Stomach (tissue), 8 donors: ENCODE measurements at regions not wholly inside any gene's neighbourhood (a gene's known extent, or its start where the extent isn't known, plus 50 kb on each side); places are given as distances from the start of the nearest gene placed in this dataset.
A peak's percentile ranks its signal among the peaks of the same experiment; 100 is the strongest.
"Not testable (repeated sequence)": the region's sequence is repeated elsewhere in the genome, so short reads cannot be mapped to it uniquely, and the experiment has no call there.

Experiments used
- DNase-seq, 2 donors: peaks; one replicate each; pipeline versions ENCODE4 v3.0.0 to v3.0.0-alpha.2; 2013 to 2019
- H3K27ac ChIP-seq, 5 donors: fragments of 200-600 bp in 4 of 5; sonication (generic) in 4 of 5; one replicate each; pipeline ENCODE4 v1.5.1; 2013 to 2019; ENCODE audit warnings: mild to moderate bottlenecking in 1 of 5, moderate library complexity in 1 of 5
- H3K27me3 ChIP-seq, 3 donors: fragments of 200-600 bp; sonication (generic); one replicate each; pipeline ENCODE4 v1.5.1; 2017 to 2019; ENCODE audit warnings: mixed run types in 1 of 3
- H3K36me3 ChIP-seq, 4 donors: fragments of 200-600 bp; sonication (generic); 1 replicate in 3 of 4; 2 replicates in 1 of 4; pipeline ENCODE4 v1.5.1; 2016 to 2019
- H3K4me1 ChIP-seq, 4 donors: fragments of 200-600 bp; sonication (generic); one replicate each; pipeline ENCODE4 v1.5.1; 2016 to 2019
- H3K4me3 ChIP-seq, 4 donors: fragments of 200-600 bp; sonication (generic) in 3 of 4; one replicate each; pipeline ENCODE4 v1.5.1; 2016 to 2019; ENCODE audit warnings: mild to moderate bottlenecking in 1 of 4
- H3K9me3 ChIP-seq, 4 donors: fragments of 200-600 bp; sonication (generic); one replicate each; pipeline ENCODE4 v1.5.1; 2016 to 2019
- EP300 ChIP-seq: sonication (generic); formaldehyde crosslinking; IDR thresholded peaks from one replicate; pipeline ENCODE4 v1.6.1; 2017; ENCODE audit warnings: antibody characterized with exemption
- POLR2A ChIP-seq, 4 donors: fragments of 450-650 bp; IDR thresholded peaks; one replicate each; pipeline ENCODE4 v1.6.1; 2016; ENCODE audit warnings: antibody characterized with exemption in 4 of 4, control low read depth in 2 of 4, mild to moderate bottlenecking in 1 of 4, moderate library complexity in 1 of 4
- POLR2AphosphoS5 ChIP-seq, 3 donors: sonication (generic); formaldehyde crosslinking; IDR thresholded peaks; one replicate each; pipeline ENCODE4 v1.6.1; 2016; ENCODE audit warnings: antibody characterized with exemption in 3 of 3
- WGBS, 5 donors: extraction: QIAGEN DNeasy Blood & Tissue Kit in 3 of 5; methylation state at CpG; one replicate each; pipeline versions ENCODE4 v1.1.5 to v1.1.7; 2013 to 2018; 5-methylcytosine and 5-hydroxymethylcytosine counted together
- intact Hi-C: fragments of 100-400 bp; cut with DNase I; formaldehyde crosslinking; loops from one replicate; pipeline ENCODE4 v1.15.1; 2023; ENCODE audit warnings: low total_unique reads
- TF ChIP-seq, protein P1 (sequence below), 7 experiments: fragments of 450-650 bp in 4 of 7; fragments of 200-600 bp in 3 of 7; sonication (generic) in 3 of 7; IDR thresholded peaks; one replicate each; pipeline ENCODE4 v1.5.1; 2016 to 2019; ENCODE audit warnings: antibody characterized with exemption in 7 of 7, control low read depth in 2 of 7, mild to moderate bottlenecking in 1 of 7
- donor health status: healthy with polysubstance abuse.
- donor health status: Bipolar disorder and iron deficiency.
- donor health status: healthy.

DNA sequence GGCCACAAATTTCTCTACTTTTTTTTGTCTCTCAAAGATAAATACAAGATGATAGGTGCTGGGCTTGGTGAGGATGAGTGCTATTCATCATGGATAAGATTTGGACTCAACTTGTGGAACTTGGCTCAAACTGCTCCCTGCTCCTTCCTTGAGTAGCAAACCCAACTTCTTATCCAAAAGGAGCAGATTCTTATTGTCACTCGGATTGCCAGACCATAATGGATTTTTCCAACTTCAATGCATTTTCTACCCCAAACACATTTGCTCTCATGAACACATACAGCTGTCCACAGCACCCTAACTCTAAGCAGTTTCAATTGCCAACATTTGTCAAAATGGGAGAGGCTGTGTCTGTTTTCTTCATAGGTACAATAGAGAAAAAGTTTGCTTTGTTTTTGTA is 99.5 kb upstream of the APCDD1 start:
- DNase-seq = no peak
- H3K4me1 ChIP-seq = peaks cover 6 to 21% (median 14%) of the 10 kb centered on the region in 4 donors
- TF ChIP-seq POLR2A (IDR thresholded peaks at IDR 0.05) (no peak), EP300 (no peak), POLR2AphosphoS5 (IDR thresholded peaks at IDR 0.05) (no peak)
- TF ChIP-seq, protein P1, sequence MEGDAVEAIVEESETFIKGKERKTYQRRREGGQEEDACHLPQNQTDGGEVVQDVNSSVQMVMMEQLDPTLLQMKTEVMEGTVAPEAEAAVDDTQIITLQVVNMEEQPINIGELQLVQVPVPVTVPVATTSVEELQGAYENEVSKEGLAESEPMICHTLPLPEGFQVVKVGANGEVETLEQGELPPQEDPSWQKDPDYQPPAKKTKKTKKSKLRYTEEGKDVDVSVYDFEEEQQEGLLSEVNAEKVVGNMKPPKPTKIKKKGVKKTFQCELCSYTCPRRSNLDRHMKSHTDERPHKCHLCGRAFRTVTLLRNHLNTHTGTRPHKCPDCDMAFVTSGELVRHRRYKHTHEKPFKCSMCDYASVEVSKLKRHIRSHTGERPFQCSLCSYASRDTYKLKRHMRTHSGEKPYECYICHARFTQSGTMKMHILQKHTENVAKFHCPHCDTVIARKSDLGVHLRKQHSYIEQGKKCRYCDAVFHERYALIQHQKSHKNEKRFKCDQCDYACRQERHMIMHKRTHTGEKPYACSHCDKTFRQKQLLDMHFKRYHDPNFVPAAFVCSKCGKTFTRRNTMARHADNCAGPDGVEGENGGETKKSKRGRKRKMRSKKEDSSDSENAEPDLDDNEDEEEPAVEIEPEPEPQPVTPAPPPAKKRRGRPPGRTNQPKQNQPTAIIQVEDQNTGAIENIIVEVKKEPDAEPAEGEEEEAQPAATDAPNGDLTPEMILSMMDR (IDR thresholded peaks at IDR 0.05) = no peak
- intact Hi-C loops = no loop called here
- peaks cover 0 to 5% (median 0%) of the 10 kb centered on the region in 4 donors for H3K9me3 ChIP-seq
- WGBS, 5 donors = 69 to 87% (median 72%) methylated on average over 1 of the region's 1 CpG
- H3K4me3 ChIP-seq = no peak overlapping the region
- peak overlapping the region in 3 of 5 donors; percentile 52 to 65 (median 61) for H3K27ac ChIP-seq
- H3K36me3 ChIP-seq = no peaks in the 10 kb centered on the region
- H3K27me3 ChIP-seq = no peaks in the 10 kb centered on the region

DNA sequence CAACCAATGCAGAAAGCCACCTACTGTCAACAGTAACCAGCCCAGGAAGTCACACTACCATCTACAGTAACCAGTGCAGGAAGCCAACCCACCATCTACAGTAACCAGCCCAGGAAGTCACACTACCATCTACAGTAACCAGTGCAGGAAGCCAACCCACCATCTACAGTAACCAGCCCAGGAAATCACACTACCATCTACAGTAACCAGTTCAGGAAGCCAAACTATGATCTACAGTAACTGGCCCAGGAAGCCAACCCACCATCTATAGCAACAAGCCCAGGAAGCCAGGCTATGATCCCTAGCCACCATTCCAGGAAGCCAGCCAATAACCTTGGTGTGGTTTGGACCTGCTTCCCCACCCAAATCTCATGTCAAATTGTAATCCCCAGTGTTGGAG is 97.4 kb upstream of the APCDD1 start:
- DNase-seq, H3K9me3 ChIP-seq, H3K4me3 ChIP-seq, H3K27me3 ChIP-seq, H3K27ac ChIP-seq, intact Hi-C loops, H3K36me3 ChIP-seq: not testable (repeated sequence)
- peaks cover 6 to 21% (median 14%) of the 10 kb centered on the region in 4 donors for H3K4me1 ChIP-seq

DNA sequence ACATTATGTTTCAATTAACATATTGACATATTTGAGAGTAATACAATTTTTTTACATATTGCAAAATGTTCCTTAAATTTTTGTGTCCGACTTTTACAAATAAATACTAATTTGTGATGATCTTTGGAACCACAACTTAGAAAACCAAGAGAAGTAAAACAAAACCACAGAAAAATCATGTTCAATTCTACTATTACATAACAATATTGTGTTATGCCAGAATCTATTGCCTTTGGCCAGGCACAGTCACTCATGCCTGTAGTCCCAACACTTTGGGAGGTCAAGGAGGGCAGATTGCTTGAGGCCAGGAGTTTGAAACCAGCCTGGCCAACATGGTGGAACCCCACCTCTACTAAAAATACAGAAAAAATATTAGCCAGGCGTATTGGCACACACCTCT is 92.8 kb upstream of the APCDD1 start:
- intact Hi-C loops = no loop called here
- no peak for DNase-seq
- Histone ChIP-seq H3K4me1 (no peaks in the 10 kb centered on the region), H3K4me3 (no peak overlapping the region), H3K9me3 (peaks cover 0 to 5% (median 2%) of the 10 kb centered on the region in 4 donors), H3K36me3 (no peaks in the 10 kb centered on the region), H3K27me3 (no peaks in the 10 kb centered on the region), H3K27ac (no peak overlapping the region)
- 77 to 95% (median 93%) methylated on average over 2 of the region's 2 CpGs for WGBS, 5 donors
- no peak for TF ChIP-seq POLR2A (IDR thresholded peaks at IDR 0.05)
- no peak for TF ChIP-seq POLR2AphosphoS5 (IDR thresholded peaks at IDR 0.05)
- no peak for TF ChIP-seq EP300
- TF ChIP-seq, protein P1 (IDR thresholded peaks at IDR 0.05) = no peak

DNA sequence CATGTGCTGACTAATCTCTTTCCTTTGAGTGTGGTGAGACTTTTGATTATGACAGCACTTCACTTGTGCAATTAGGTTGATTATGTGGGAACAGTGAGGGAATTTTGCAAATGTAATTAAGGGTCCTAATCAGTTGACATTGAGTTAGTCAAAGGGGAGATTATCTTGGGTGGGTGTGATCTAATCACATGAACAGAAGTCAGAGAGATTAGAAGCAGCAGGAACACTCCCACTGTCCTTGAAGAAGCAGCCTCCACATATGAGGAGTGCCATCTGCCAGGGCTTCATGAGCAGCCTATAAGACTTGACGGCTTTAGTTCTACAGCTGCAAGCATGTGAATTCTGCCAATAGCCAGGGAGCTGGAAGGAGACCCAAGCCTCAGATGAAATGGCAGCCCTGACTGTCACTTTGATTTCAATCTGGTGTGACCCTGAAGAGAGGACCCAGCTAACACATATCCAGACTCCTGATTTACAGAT is 89.4 kb upstream of the APCDD1 start:
- 54 to 96% (median 86%) methylated on average over 1 of the region's 1 CpG for WGBS, 5 donors
- H3K36me3 ChIP-seq = no peaks in the 10 kb centered on the region
- H3K4me3 ChIP-seq = no peak overlapping the region
- TF ChIP-seq POLR2AphosphoS5 (IDR thresholded peaks at IDR 0.05) = no peak
- no peak for TF ChIP-seq POLR2A (IDR thresholded peaks at IDR 0.05)
- TF ChIP-seq, protein P1 (IDR thresholded peaks at IDR 0.05) = no peak
- TF ChIP-seq EP300 = no peak
- DNase-seq = no peak
- no peak overlapping the region for H3K27ac ChIP-seq
- H3K4me1 ChIP-seq = peaks cover 6 to 12% (median 8%) of the 10 kb centered on the region in 4 donors
- peaks cover 0 to 5% (median 0%) of the 10 kb centered on the region in 4 donors for H3K9me3 ChIP-seq
- intact Hi-C loops = no loop called here
- no peaks in the 10 kb centered on the region for H3K27me3 ChIP-seq

DNA sequence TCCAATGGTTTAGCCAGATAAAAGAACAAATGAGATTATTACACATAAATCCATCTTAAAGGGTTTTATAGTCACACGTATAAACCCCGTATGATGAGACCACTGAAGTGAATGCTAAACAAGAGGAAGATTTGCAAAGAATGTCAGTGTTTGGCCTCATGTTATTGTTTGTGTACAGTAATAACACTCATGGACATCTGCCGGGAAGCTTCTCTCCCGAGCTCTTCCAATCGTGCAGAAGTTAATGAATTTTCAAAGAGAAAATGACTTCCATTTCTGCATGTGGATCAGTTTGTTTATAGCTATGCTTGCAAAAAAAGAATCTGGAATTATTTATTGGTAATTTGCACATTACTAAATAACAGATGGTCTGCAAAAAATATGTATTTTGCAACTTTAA is 88.5 kb upstream of the APCDD1 start:
- Histone ChIP-seq H3K9me3 (peaks cover 0 to 5% (median 0%) of the 10 kb centered on the region in 4 donors), H3K27me3 (no peaks in the 10 kb centered on the region), H3K36me3 (no peaks in the 10 kb centered on the region), H3K4me3 (no peak overlapping the region), H3K4me1 (peaks cover 6 to 12% (median 8%) of the 10 kb centered on the region in 4 donors), H3K27ac (no peak overlapping the region)
- intact Hi-C loops = no loop called here
- DNase-seq = no peak
- 64 to 90% (median 86%) methylated on average over 5 of the region's 5 CpGs for WGBS, 5 donors
- no peak for TF ChIP-seq EP300
- TF ChIP-seq, protein P1 (IDR thresholded peaks at IDR 0.05) = no peak
